CD4-positive, alpha-beta T cell treated with Interferon gamma for 1 hour (primary cell): ENCODE measurements at regions not wholly inside any gene's neighbourhood (a gene's known extent, or its start where the extent isn't known, plus 50 kb on each side); places are given as distances from the start of the nearest gene placed in this dataset.

Experiments
- DNase-seq: peaks from one replicate; pipeline ENCODE4 v3.0.0-alpha.2; 2020

GRCh38 chr6:9435281-9435680 lies 979.6 kb downstream of the TFAP2A start:
- no peak for DNase-seq

GRCh38 chr6:9431945-9432344 lies 982.9 kb downstream of the TFAP2A start:
- no peak for DNase-seq

- DNase-seq: no peak
Observed at GRCh38 chr6:9428421-9429172, 986.3 kb downstream of the TFAP2A start.

GRCh38 chr6:9422138-9422537 lies 986.8 kb upstream of the SLC35B3 start:
- no peak for DNase-seq

- DNase-seq: no peak
Observed at GRCh38 chr6:9420316-9421015, 985.1 kb upstream of the SLC35B3 start.

- no peak for DNase-seq
Observed at GRCh38 chr6:9417400-9417799, 982.1 kb upstream of the SLC35B3 start.

- DNase-seq: no peak
Observed at GRCh38 chr6:9412951-9413559, 977.7 kb upstream of the SLC35B3 start.

GRCh38 chr6:9409126-9409525 lies 973.8 kb upstream of the SLC35B3 start:
- no peak for DNase-seq

GRCh38 chr6:9408402-9409117 lies 973.2 kb upstream of the SLC35B3 start:
- DNase-seq: no peak

GRCh38 chr6:9405825-9406224 lies 970.5 kb upstream of the SLC35B3 start:
- DNase-seq: no peak

- DNase-seq: no peak
Observed at GRCh38 chr6:9405369-9405768, 970.0 kb upstream of the SLC35B3 start.

GRCh38 chr6:9404351-9405146 lies 969.2 kb upstream of the SLC35B3 start:
- DNase-seq: no peak

GRCh38 chr6:9403736-9404135 lies 968.4 kb upstream of the SLC35B3 start:
- no peak for DNase-seq

GRCh38 chr6:9401960-9402359 lies 966.6 kb upstream of the SLC35B3 start:
- no peak for DNase-seq

- DNase-seq: no peak
Observed at GRCh38 chr6:9399916-9400315, 964.6 kb upstream of the SLC35B3 start.

- DNase-seq: no peak
Observed at GRCh38 chr6:9398767-9399373, 963.5 kb upstream of the SLC35B3 start.

- no peak for DNase-seq
Observed at GRCh38 chr6:9398071-9398766, 962.9 kb upstream of the SLC35B3 start.

GRCh38 chr6:9388596-9388995 lies 953.3 kb upstream of the SLC35B3 start:
- no peak for DNase-seq

- DNase-seq: no peak
Observed at GRCh38 chr6:9380568-9380967, 945.2 kb upstream of the SLC35B3 start.

- no peak for DNase-seq
Observed at GRCh38 chr6:9373308-9373707, 938.0 kb upstream of the SLC35B3 start.

GRCh38 chr6:9370480-9370879 lies 935.1 kb upstream of the SLC35B3 start:
- no peak for DNase-seq

GRCh38 chr6:9365378-9365777 lies 930.0 kb upstream of the SLC35B3 start:
- no peak for DNase-seq
